RWPE2 (cell line): ENCODE measurements at regions not wholly inside any gene's neighbourhood (a gene's known extent, or its start where the extent isn't known, plus 50 kb on each side); places are given as distances from the start of the nearest gene placed in this dataset.

Source experiments
- ATAC-seq: fragments of 200-7000 bp; cut with Tn5 transposase; 3 replicates; pipeline ENCODE4 v1.9.1; 2021; ENCODE audit warnings: low read depth
- DNase-seq: peaks from one replicate; pipeline ENCODE4 v3.0.0-alpha.2; 2020; ENCODE audit warnings: low spot score
- H3K27ac ChIP-seq: fragments of 450-650 bp; 2 replicates; pipeline ENCODE4 v1.5.1; 2017; ENCODE audit warnings: mild to moderate bottlenecking; ENCODE audit not compliant: poor library complexity, severe bottlenecking
- H3K27me3 ChIP-seq: fragments of 250-450 bp; sonication (Bioruptor Pico); 2 replicates; pipeline ENCODE4 v1.5.1; 2021; ENCODE audit warnings: mild to moderate bottlenecking, moderate library complexity; ENCODE audit not compliant: insufficient read depth, poor library complexity, severe bottlenecking
- H3K36me3 ChIP-seq: fragments of 250-450 bp; sonication (Bioruptor Pico); 2 replicates; pipeline ENCODE4 v1.5.1; 2020; ENCODE audit warnings: low read depth, mild to moderate bottlenecking, moderate library complexity
- H3K4me1 ChIP-seq: fragments of 250-450 bp; sonication (Bioruptor Pico); 2 replicates; pipeline ENCODE4 v1.5.1; 2021; ENCODE audit warnings: mild to moderate bottlenecking, moderate library complexity; ENCODE audit not compliant: insufficient read depth, poor library complexity, severe bottlenecking
- H3K4me3 ChIP-seq: fragments of 250-450 bp; sonication (Bioruptor Pico); 2 replicates; pipeline ENCODE4 v1.5.1; 2021; ENCODE audit warnings: mild to moderate bottlenecking, moderate library complexity; ENCODE audit not compliant: severe bottlenecking
- H3K9me3 ChIP-seq: fragments of 250-450 bp; sonication (Bioruptor Pico); 2 replicates; pipeline ENCODE4 v1.5.1; 2021; ENCODE audit warnings: mild to moderate bottlenecking, moderate library complexity; ENCODE audit not compliant: severe bottlenecking
- CTCF ChIP-seq: fragments of 450-650 bp; IDR thresholded peaks from one replicate; pipeline ENCODE4 v1.5.1; 2017; ENCODE audit warnings: mild to moderate bottlenecking, moderate library complexity; ENCODE audit not compliant: poor library complexity, severe bottlenecking

DNA sequence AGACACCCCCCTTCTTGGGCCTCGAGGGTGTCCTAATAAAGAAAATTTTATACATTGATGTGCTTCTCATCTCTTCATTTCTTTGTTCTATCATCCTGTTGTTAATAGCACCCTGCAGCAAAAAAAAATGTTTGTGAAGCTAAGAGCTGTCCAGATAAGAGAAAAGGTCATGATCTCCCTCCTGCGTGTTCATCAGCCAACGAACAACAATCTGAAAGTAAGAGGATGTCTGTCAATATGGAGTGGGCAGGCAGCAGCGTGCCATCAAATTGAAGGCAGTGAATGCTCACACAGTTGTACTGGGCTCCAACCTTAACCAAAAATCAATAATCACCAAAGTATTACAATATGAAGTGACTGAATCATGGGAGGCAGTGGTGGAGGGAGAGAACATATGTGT is 418.6 kb upstream of the ONECUT1 start:
- DNase-seq (no peak), ATAC-seq (no peak)
- Histone ChIP-seq H3K4me1 (no peaks in the 10 kb centered on the region), H3K9me3 (no peaks in the 10 kb centered on the region), H3K4me3 (no peak overlapping the region), H3K27me3 (peaks cover 16% of the 10 kb centered on the region), H3K36me3 (no peaks in the 10 kb centered on the region), H3K27ac (no peak overlapping the region)
- no peak for TF ChIP-seq CTCF

DNA sequence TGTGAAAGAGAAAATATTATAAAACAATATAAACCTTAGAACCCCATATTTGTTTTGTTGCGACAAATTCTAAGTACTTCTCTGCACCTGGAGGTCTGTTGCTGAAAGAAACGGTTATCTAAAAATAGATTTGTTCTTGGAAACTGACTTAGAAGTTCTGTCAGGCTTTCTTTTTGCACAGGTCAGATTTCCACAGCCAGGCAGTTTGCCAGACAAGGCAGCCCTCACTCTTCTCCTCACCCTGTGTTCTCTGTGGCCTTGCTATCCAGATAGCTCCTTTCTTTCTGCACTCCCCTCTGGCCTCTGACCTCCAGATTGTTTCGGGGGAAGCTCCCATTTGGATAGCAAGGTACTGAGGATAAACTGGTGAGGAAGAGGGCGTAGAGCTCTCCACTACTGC is 413.3 kb upstream of the ONECUT1 start:
- H3K9me3 ChIP-seq: no peaks in the 10 kb centered on the region
- H3K27ac ChIP-seq: no peak overlapping the region
- peaks cover 3% of the 10 kb centered on the region for H3K27me3 ChIP-seq
- DNase-seq (no peak), ATAC-seq (no peak)
- H3K4me3 ChIP-seq: no peak overlapping the region
- TF ChIP-seq CTCF: no peak
- H3K4me1 ChIP-seq: no peaks in the 10 kb centered on the region
- no peaks in the 10 kb centered on the region for H3K36me3 ChIP-seq

- Histone ChIP-seq H3K9me3 (no peaks in the 10 kb centered on the region), H3K27me3 (peaks cover 6% of the 10 kb centered on the region), H3K4me1 (no peaks in the 10 kb centered on the region), H3K36me3 (no peaks in the 10 kb centered on the region), H3K27ac (no peak overlapping the region), H3K4me3 (no peak overlapping the region)
- ATAC-seq (no peak), DNase-seq (no peak)
- TF ChIP-seq CTCF: no peak
Observed at GRCh38 chr15:53202876-53203275, 412.7 kb upstream of the ONECUT1 start.

GRCh38 chr15:53197426-53197839 is 407.3 kb upstream of the ONECUT1 start:
- Histone ChIP-seq H3K27ac (no peak overlapping the region), H3K4me3 (no peak overlapping the region), H3K9me3 (no peaks in the 10 kb centered on the region), H3K36me3 (no peaks in the 10 kb centered on the region), H3K27me3 (peaks cover 19% of the 10 kb centered on the region), H3K4me1 (no peaks in the 10 kb centered on the region)
- ATAC-seq (peak; percentile 86), DNase-seq (no peak)
- peak; percentile 98 for TF ChIP-seq CTCF

DNA sequence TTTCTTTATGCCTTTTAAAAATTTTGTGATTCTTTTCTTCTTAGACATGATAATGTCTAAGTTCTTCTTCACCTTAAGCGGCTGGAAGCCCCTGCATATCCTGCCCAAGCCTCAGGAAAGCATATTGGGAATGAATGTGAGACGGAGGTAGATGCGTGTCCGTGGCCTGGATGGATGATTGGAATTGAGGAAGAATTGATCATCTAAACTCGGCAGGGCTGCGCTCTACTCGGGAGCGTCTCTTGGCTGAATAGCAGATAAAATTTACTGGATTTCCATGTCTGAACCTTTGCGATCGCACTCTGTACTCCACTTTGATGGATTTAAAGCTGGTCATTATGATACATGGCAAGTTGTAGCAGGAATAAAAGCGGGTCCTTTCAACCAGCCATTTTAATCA is 406.7 kb upstream of the ONECUT1 start:
- Histone ChIP-seq H3K36me3 (no peaks in the 10 kb centered on the region), H3K9me3 (no peaks in the 10 kb centered on the region), H3K4me3 (no peak overlapping the region), H3K4me1 (no peaks in the 10 kb centered on the region), H3K27ac (no peak overlapping the region), H3K27me3 (peaks cover 19% of the 10 kb centered on the region)
- ATAC-seq (no peak), DNase-seq (no peak)
- TF ChIP-seq CTCF: no peak
